Non-pigmented ciliary epithelial cell (primary cell): ENCODE measurements at regions not wholly inside any gene's neighbourhood (a gene's known extent, or its start where the extent isn't known, plus 50 kb on each side); places are given as distances from the start of the nearest gene placed in this dataset.

Source experiments
- DNase-seq: peaks from one replicate; pipeline ENCODE4 v3.0.0-alpha.2; 2010; ENCODE audit warnings: low read depth

DNA sequence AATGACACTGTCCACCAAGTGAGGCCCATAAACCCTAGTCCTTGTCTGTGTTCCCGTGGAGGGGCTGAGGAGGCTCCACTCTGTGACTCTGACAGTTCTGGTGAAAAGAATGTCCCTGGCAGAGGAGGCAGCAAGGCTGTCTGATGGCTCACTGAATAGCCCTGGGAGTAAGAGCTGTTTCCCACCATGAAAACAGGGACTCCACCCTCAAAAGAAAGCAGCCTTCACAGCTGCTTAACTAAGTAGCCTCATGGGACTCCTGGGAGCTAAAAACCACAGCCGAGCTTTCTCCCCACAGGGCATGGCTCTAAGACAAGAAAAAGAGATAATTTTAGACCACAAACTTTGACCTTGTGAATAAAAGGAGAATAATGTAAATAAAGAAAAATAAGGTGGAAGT, 135.1 kb upstream of the FRY start:
- peak; percentile 23 for DNase-seq

DNA sequence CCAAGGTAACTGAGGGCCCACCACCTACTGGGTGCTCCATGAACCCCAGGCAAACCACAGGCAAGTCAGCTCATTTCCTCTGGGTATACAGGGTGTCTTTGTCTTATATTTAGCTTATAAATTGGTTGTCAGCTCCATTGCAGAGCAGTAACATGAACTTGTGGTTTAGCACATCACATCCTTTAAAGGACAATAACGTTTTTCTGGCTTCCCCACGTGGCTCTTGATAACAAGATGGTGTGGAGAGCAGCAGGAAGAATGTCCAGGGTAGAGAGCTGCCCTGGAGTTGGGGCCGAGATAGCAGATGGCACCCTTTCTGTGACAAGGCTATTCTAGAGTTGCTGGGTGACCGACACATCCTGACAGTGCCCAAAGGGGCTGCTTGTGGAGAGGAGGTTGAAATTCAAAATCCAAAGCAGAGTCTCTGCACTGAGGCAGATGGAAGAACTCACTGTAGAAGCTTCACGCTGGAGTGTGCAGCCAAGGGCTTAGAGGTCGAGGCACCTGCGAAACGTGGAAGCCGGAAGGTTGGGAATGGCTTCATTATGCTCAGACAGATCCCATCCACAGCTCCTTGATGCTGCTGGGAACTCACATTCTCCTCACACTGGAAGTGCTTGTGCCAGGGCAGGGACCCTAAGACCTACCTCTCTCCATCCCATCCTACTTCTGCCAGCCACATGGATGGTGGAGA, 133.0 kb upstream of the FRY start:
- DNase-seq = no peak

DNA sequence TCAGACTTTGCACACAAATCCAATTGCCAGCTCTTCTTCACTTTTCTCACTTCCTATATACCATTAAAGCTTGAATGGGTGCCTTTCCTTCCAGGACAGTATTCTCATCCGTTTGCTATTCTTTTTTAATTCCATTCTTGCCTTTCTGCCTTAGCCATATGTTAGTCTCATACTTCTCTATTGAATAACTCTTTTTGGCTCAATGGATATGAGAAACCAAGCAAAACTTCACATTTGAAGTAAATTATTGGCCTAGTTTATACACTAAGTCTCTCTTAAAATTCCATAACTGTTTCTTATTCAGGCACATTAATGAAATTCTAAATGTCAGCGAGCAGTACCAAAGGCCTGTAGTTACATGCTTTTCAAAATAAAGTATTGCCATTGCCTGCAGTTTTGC, 129.6 kb upstream of the FRY start:
- DNase-seq = no peak

DNA sequence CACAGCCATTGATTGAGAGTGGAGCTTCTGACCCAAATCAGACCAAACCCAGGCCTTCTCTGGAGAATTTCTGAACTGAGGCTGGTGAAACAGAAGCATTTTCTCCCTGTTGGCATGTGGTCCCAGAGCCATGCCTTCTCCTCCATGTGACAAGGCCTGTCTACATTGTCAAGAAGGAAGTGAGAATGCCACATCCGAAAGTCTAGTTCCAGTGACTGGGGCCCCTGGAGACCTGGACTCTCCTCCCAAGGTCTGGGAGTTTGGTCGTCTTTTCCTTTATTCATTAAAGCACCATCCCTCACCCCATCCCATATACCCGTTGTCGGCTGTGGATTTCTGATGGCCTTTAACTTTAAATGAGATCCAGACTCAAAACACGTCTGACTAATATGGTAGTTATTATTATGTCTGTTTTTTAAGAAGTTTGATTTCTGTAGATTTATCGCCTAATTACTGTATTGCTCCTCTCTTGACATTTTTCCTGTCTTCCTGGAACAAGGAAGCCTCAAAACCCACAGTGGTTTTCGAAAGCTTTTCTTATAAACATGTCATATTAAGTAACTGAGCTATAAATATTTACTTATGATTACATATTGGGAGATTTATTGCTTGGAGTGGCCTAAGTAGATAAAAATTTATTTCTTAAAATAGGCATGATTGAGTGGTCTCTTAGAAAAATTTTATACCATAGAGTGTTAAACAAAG, 128.3 kb upstream of the FRY start:
- no peak for DNase-seq

DNA sequence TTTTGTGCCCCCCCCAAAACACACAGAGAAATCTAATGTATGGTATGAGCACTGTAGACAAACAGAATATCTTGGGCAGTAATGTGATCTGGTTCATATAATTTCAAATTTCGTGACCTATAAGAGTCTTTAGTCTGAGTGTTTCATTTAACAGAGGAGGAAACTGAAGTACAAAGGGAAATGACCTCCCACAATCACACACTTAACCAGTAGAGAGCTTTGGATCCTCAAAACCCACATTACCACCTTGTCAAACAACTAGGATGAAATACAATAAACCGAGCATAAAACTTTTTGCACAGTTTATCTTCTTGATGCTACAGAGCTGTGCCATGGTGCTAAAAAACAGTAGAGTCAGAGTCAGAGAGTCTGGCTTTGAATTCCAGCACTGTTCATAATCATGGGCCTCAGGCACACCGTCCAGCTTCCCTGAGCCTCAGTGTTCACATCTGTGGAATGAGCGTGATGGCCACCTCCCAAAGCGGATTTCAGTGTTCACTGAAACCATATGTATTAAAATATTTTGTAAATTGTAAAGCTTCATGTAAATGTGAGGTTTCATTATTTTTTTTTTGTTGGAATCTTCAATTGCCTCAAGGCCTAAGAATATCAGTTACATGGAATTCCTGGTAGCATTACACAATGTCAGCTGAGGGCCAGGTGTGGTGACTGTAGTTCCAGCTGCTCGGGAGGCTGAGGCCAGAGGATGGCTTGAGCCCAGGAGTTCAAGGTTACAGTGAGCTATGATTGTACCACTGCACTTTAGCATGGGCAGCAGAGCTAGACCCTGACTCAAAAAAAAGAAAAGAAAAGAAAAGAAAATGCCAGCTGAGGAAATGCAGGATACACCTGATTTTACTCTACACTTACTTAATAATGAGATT, 126.4 kb upstream of the FRY start:
- no peak for DNase-seq

DNA sequence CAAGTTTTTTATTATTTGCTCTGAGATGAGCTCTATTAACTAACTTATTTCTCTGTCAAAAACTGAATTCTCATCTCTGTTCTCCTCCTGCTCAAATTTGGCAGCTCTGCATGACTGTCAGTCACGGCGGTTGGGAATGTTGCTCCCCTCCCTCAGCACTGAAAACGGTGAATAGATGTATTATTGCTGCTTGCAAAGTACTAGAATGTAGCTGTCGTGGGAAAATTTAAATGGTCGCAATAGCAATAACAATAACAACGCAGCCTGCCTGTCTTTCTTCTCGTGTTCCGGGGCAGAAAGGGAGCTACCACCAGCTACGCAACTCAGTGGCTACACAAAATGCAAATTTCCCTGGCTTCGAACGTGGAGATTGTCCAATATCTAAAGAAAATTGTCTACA, 125.6 kb upstream of the FRY start:
- DNase-seq = no peak

DNA sequence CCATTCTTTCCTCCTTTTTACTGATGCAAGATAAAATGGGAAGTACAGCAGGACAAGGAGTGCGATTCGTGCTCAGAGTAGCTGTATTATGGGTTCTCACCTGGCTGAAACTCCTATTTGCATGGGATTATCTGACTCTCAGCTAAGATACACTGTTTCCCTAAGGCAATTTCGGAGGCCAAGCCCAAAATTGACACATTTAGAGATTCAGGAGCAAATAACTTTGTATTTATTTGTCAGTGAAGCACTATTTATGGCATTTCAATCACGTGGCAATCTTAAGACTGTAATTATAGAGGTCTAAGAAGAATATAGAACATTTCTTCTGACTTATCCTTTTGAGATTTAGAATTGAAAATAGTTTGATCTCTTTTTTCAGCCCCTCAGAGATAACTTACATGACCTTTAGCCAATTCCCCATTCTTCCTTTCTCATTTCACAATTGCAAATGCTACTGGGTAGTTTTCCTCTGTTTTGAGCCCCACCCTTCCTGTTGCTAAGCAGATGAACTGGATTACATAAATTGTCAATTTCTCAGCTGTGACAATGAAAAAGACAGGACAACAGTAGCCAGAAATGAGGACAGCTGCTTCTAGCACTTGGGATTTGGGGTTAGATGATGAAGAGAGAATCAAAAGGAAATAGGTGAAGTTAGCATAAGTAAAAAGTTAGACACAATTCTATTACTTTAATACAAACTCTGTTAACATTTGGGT, 122.7 kb upstream of the FRY start:
- DNase-seq = no peak

DNA sequence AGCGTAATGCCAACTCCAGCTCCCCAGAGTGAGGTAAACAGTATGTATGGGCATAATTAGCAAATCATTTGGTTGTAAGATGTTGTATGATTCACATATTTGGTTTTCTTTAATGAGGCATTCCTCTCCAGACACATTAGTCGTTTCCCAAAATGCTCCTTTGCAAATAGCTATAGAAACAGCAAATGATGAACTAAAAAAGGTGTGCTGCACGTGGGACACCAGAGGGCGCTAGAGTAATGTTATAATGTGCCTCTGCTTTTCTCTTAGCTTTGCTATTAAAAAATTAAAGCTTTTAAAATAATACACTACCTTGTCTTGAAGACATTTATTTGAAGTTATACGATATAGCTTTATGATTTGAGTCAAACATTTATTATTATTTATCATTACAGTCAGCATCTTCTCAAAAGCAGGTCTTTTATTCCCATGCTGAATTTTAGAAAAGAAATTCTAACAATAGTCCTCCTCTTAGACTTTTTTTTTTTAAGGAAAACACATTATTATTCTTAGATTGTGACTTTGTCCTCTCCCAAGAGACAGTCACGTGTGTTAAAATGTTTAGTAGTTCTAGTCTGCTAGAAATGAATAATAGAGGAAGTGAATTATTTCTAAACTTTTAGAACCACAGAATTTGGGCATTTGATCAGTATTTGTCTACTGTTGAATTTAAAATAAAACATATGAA, 121.6 kb upstream of the FRY start:
- DNase-seq = no peak

DNA sequence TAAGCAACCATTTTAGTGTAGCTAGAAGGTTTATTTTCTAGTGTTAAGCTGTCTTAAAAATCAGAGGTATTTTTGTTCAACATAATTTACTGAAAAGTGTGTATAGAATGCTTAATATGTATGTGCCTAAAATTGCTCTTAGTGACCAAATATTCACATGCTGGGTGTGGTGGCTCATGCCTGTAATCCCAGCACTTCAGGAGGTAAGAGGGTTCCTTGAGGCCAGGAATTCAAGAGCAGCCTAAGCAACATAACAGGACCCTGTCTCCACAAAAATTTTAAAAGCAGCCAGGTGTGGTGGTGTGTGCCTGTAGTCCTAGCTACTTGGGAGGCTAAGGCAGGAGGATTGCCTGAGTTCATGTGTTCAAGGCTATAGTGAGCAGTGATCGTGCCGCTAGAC, 120.9 kb upstream of the FRY start:
- no peak for DNase-seq

DNA sequence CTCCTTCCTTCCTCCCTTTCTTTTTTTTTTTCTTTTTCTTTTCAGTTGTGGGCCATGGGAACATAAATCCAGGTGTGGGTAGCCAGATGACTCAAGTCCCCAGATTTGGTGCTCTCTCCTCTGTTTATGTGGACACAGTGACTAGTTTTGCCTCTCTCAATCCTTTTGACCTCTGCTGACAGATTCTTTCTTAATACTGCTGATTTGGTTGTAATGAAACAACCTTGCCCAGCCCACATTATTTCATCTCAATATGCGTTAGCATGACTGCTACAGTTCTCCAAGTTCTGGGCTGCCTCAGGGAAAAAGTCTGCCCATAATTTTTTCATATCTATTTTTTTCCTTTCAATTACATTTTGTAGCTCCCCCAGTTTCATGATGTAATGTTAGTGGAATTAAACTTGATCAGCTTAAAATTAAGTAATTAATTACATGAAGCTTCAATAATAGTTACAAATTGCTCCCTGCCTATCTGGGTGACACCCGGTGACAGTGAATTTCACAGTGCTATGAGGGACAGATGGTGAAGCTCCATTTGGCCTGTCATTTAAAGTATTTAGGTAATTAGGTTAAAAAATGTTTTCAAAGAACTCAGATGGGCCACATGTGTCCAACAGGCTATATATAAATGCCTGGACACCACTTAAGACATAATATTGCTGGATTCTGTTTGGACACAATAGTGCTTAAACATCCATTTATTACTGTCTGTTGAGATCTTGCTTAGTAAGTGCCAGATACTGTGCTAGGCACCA, 118.8 kb upstream of the FRY start:
- no peak for DNase-seq

DNA sequence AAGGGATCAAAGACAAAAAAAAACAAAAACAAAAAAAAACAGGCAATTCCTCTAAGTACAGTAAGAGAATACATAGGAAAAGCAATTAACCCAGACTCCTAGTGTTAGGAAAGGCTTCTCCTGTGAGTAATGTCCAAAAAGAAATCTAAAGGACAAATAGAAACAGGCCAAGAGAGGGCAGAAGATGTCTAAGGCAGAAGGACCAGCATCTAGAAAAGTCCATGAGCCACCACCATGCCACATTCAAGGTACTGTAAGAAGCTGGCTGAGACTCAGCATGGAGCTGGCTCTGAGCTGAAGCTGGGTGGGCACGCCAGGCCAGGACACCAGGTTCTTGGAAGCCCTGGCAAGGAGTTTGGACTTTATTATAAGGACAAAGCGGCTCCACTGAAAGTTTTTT, 118.1 kb upstream of the FRY start:
- no peak for DNase-seq

DNA sequence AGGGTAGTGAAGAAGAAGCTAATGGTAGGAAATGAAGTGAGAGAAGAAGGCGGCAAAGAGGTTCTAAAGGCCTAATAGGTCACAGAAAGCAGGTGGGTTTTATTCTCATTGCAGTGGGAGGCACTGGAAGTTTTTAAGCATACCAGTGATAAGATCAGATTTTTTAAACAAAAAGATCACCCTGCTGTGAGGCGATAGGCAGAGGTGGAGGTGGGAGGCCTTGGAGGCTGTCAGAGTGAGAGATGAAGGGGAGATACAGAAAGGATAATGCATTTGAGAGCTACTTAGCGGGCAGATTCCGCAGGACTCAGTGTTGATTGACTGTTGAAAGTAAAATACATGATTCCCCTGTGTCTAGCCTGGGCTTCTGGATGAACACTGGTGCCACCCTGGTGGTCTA, 116.7 kb upstream of the FRY start:
- DNase-seq = no peak

DNA sequence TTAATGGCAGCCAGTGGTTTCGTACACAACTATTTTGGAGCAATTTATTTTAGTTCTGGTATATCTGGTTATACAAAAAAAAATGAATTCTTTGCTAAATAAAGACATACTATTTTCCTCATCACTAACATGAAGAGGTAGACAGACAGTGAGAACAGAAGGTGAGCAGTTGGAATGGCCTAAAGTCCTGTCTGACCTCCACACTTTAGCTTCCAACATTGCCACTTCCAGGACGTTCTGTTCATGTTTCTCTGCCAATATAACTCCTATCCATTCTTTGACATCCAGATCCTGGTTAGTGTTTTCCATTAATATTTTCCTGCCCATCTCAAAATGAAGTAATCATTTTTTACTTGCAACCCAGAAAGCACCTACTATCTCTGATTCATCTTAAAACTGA, 112.9 kb upstream of the FRY start:
- DNase-seq = no peak

DNA sequence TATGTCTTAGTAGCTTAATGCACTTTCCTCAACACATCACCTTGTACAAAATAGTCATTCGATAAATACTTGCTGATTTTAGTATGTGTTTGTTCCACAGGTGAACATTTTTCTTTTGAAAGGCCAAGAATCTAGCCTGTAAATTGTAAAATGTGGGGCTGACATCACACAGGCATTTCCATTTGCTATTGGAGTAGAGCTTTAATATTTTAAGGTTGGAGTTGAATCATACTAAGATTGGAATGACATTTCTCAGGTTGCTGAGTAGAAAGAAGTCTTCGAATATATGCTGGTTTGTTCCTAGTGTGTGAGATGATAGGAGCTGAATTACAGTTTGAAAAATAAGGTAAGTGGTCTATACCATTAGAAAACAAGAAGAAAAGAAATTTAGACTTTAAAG, 112.3 kb upstream of the FRY start:
- DNase-seq = no peak

DNA sequence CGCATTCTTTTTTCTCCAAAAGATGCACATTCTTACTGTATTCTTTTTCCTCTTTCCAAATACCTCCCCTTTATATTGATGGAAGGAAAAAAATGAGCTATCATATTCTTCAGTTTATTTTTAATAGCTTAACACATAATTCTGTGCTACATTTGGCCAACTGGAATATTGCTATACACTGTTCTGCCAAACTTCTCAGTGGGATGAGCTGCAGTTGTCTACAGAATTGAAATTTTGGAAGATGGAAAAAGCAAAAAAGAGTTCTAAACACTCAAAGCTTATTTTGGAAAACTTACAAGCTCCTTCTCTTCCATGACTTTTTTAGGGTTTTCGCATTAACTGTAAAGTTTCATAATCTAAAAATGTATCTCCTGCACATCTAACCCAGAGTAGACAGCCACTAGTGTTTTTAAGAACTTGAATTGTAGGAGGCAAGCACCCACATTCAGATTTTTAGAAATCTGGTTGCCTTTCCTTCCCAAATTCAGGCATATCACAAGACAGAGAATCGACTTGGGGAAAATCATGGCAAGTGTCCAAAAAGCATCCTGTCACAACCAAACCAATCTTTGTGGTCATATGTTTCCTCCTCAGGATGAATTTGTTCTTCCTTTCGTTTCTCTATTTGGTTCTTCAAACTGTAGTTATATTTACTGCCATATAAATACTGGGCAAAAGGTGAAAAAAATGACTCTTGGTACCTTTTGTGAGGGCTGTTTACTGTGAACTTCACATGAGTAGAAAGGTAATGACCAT, 111.4 kb upstream of the FRY start:
- DNase-seq = no peak

DNA sequence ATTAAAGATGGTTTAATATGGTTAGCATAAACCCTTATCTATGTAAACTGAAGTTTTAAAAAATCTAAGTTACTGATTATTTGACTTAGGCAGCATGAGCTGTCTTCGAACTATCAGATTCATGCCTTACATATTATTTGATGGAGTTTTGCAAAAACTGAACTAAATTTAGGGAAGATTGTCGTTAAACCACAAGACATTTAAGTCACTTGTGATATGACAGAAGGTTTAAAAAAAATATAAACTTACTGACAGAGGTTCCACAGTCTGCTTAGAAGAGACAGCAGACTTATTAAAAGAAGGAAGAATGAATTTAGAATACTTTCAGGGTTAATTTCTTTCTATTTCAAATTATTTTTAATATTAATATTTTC, 110.9 kb upstream of the FRY start:
- DNase-seq = no peak

DNA sequence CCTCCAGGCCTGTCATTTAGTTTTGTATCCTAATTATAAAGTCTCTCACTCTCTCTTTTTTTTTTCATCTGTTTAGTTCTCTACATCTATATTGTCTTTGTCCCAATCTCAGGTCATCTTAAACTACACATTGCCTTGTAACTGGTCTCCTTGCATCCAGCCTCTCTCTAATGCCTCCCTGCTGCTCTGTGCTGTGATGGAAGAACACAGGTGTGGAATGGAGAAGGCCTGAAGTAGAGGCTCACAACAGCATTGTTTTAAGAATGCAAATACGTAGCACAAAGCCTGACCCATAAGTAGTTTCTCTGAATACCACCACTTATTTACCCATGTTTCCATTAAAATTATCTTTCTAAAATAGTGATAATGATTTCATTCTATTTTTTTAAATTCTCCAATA, 108.8 kb upstream of the FRY start:
- DNase-seq = no peak

DNA sequence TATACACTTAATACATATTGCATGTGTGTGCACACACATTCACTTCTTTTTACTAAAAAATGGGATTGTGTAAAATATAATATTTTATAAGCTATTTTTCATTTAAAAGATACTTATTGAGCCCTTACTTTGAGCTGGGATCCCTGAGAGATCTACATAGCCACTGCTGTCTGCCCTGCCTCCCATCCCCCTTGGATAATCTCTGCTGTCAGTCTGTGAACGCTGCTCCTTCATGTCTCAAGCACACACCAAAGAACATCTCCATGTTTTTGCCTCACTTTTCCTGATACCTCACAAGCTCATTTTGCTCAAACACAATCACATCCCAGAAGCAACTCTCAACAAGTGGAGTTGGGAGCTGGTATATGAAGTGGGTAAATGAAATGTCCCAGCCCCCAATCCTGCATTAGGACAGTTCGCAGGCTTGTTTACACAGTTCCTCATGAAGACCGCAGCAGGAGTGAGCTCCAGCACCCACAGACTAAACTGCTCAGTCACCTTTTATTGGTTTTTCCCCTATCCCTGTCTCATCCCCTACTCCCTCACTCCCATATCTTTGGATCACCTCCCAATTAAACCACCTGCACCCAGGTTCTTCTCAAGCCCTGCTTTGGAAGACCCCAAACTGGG, 108.3 kb upstream of the FRY start:
- no peak for DNase-seq

DNA sequence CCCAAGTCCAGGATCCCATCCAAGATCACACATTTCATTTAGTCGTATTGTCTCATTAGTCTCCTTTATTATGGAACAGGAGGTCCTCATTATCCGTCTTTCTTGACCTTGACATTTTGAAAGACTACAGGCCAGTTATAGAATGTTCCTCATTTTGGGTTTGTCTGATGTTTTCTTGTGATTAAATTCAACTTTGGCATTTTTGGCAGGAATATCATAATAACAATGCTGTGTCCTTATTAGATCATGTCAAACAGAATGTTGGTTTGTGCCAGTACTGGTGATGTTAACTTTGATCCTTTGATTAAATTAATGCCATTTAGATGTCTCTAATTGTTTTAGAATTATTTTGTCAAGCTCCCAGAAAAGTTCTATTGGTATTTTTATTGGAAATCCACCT, 106.5 kb upstream of the FRY start:
- no peak for DNase-seq

DNA sequence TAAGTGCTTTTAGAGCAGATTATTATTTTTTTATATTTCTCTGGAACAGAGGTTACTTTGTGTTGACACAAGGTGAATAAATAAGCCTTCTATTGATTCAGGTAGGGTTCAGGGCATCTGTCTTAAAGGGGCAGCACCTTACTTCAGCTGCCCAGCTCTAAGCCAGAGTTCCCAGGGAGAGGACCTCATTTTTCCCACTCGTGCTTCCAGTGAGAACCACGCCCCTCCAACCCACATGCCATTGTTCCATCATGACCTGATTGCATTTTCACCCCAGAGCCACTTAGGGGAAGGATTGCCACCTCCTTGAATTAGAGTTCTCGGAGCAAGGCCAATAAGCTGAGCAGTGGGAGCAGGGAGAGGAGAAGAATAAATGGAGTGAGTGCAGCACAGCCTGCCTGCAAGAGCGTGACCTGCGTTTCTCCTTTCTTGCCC, 104.3 kb upstream of the FRY start:
- DNase-seq = no peak
